Activated B cell treated with CpG ODN at 0.5 μM for 24 hours (primary cell): ENCODE measurements at regions not wholly inside any gene's neighbourhood (a gene's known extent, or its start where the extent isn't known, plus 50 kb on each side); places are given as distances from the start of the nearest gene placed in this dataset.

ENCODE experiments used
- ATAC-seq: fragments of 200-7000 bp; cut with Tn5 transposase; one replicate; pipeline ENCODE4 v1.10.0; 2021; ENCODE audit warnings: low read depth, mild to moderate bottlenecking, moderate library complexity
- CTCF ChIA-PET: fragments of 350-600 bp; sonication (Branson Sonifier 250); formaldehyde crosslinking; loops from one replicate; lab custom pipeline; 2021; ENCODE audit warnings: antibody characterized with exemption; lab: Charles Lee
- POLR2A ChIA-PET: fragments of 350-600 bp; sonication (Branson Sonifier 250); formaldehyde crosslinking; loops from one replicate; lab custom pipeline; 2021; ENCODE audit warnings: antibody characterized with exemption; lab: Charles Lee
- DNase-seq: peaks from one replicate; pipeline ENCODE4 v3.0.0; 2022
- H3K27ac Mint-ChIP-seq: one replicate; pipeline ENCODE4 v1.8.0; 2020; ENCODE audit warnings: mixed read lengths
- H3K27me3 Mint-ChIP-seq: one replicate; pipeline ENCODE4 v1.8.0; 2021; ENCODE audit warnings: mixed read lengths
- H3K36me3 Mint-ChIP-seq: one replicate; pipeline ENCODE4 v1.8.0; 2021; ENCODE audit warnings: low read depth, mixed read lengths
- H3K4me1 Mint-ChIP-seq: one replicate; pipeline ENCODE4 v1.8.0; 2021; ENCODE audit warnings: mixed read lengths
- H3K4me3 Mint-ChIP-seq: one replicate; pipeline ENCODE4 v1.8.0; 2020; ENCODE audit warnings: mild to moderate bottlenecking, mixed read lengths
- H3K9me3 Mint-ChIP-seq: one replicate; pipeline ENCODE4 v1.8.0; 2020; ENCODE audit warnings: mixed read lengths
- CTCF ChIP-seq: fragments of 200-600 bp; IDR thresholded peaks from one replicate; pipeline ENCODE4 v1.8.0; 2022; ENCODE audit warnings: antibody characterized with exemption, mild to moderate bottlenecking
- intact Hi-C: fragments of 100-400 bp; cut with micrococcal nuclease; formaldehyde crosslinking; loops from one replicate; pipeline ENCODE4 v1.15.1; 2024

- CTCF ChIA-PET: no interaction called here
- ATAC-seq (no peak), DNase-seq (no peak)
- Mint-ChIP-seq H3K4me1 (no peaks in the 10 kb centered on the region), H3K27me3 (no peaks in the 10 kb centered on the region), H3K9me3 (peaks cover 3% of the 10 kb centered on the region), H3K27ac (no peak overlapping the region), H3K4me3 (no peak overlapping the region), H3K36me3 (no peaks in the 10 kb centered on the region)
- intact Hi-C loops: no loop called here
- no peak for TF ChIP-seq CTCF
- POLR2A ChIA-PET: no interaction called here
These were observed 555.9 kb downstream of the DIAPH3 start for GRCh38 chr13:59607780-59608233.

- ATAC-seq (no peak), DNase-seq (no peak)
- Mint-ChIP-seq H3K27ac (no peak overlapping the region), H3K9me3 (peaks cover 3% of the 10 kb centered on the region), H3K27me3 (no peaks in the 10 kb centered on the region), H3K36me3 (no peaks in the 10 kb centered on the region), H3K4me3 (no peak overlapping the region), H3K4me1 (no peaks in the 10 kb centered on the region)
- ChIA-PET CTCF (no interaction called here), POLR2A (no interaction called here)
- intact Hi-C loops: no loop called here
- no peak for TF ChIP-seq CTCF
These were observed 554.3 kb downstream of the DIAPH3 start for GRCh38 chr13:59609421-59609820.
